Right ventricle myocardium superior (tissue), 1 donor: ENCODE measurements at regions not wholly inside any gene's neighbourhood (a gene's known extent, or its start where the extent isn't known, plus 50 kb on each side); places are given as distances from the start of the nearest gene placed in this dataset.

Experiments
- ATAC-seq: fragments of 200-7000 bp; cut with Tn5 transposase; one replicate; pipeline ENCODE4 v1.9.1; 2020; ENCODE audit warnings: mild to moderate bottlenecking; ENCODE audit not compliant: poor library complexity
- DNase-seq: peaks from one replicate; pipeline ENCODE4 v3.0.0-alpha.2; 2020
- intact Hi-C: fragments of 100-400 bp; cut with DNase I; formaldehyde crosslinking; loops from one replicate; pipeline ENCODE4 v1.11.2; 2022
- donor health status: DM: no; HTN: yes; CAD: no; lungs with severe emphysema.

DNA sequence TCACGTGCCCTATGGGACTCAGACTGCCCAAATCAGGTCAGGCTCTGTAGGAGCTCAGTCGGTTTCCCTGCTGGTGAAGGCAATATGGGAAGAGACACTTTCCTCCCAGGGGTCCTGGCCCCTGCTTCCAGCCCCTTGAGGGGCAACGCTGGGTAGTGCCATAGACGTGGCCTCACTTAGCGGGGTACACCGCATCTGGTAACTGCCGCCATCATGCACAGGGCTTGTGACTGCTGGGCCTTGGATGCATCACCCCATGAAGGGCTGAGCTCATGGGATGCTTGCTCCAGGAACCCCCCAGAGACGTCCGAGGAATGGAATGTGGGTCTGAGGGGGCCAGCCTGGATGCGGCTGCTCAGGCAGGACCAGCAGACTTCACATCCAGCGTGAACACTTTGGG, 127.3 kb upstream of the HDAC4 start:
- intact Hi-C loops, result no loop called here
- ATAC-seq, result no peak
- no peak for DNase-seq

DNA sequence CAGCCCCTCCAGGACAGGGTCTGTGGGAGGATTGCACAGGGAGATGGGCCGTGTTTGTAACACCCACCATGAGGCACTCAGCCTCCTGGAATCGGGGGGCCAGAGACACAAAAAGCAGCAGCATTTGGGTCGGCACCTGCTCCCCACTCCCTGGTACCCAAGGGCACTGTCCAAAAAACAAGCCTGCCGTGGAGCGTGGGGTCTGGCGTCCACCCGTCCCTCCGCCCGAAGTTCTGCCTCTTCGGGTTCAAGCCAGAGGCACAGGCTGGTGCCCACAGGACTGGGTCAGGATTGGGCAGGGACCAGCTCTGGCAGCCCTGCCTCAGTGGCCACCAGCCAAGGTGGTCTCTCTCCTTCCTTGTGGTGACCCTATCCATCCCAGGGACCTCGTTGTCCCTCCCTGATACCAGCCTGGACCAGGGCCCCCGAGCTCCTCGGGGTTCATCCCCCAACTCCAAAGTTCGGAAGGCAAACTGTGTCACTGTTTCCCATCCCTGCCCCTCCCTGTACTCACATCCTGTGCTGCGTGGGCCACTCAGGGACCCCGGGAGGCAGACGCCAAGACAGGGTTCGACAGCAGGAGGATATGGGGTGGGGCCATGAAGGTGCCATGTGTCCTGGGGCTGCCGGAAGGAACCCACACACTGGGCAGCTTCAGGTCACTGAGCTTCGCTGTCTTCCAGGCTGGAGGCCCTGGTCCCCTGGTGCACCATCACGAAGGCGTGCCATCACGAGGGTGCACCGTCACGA, 126.0 kb upstream of the HDAC4 start:
- intact Hi-C loops, result no loop called here
- ATAC-seq (no peak), DNase-seq (no peak)

DNA sequence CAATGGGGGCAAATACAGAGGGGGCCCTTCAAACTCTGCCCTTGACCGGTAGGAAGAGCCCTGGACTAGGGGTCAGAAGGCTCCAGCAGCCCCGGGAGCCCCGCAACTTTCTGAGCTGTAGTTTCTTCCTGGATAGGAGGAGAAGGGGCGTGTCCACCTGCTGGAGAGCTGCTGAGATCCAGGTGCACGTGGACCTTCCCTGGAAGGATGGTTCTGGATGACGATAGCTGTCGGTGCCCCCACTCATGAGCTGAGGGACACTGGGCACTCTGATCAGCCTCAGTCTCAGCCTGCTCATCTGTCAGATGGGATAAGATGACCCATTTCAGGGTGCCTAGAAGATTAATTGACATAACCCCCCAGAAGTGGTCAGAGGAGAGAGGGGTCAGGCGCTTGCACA, 125.2 kb upstream of the HDAC4 start:
- intact Hi-C loops, result no loop called here
- DNase-seq (no peak), ATAC-seq (no peak)

DNA sequence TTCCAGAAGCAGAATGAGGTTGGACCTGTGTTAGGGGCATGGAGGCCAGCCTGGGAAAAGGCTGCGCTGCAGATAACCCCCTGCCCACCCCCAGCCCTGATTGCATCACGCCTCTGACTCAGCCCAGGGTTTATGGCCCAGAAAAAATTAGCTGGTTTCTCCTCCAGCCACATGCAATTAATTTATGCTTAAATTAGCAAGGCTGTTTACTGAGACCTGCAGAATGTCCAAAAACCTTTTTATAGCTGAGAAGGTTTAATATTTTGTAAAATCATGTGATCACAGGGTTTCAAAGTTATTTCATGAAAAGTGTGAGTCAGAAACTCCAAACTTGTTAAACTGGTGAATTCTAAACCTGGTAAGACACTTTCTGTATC, 123.1 kb upstream of the HDAC4 start:
- ATAC-seq, result no peak
- DNase-seq, result peak; percentile 37
- intact Hi-C loops, result no loop called here

DNA sequence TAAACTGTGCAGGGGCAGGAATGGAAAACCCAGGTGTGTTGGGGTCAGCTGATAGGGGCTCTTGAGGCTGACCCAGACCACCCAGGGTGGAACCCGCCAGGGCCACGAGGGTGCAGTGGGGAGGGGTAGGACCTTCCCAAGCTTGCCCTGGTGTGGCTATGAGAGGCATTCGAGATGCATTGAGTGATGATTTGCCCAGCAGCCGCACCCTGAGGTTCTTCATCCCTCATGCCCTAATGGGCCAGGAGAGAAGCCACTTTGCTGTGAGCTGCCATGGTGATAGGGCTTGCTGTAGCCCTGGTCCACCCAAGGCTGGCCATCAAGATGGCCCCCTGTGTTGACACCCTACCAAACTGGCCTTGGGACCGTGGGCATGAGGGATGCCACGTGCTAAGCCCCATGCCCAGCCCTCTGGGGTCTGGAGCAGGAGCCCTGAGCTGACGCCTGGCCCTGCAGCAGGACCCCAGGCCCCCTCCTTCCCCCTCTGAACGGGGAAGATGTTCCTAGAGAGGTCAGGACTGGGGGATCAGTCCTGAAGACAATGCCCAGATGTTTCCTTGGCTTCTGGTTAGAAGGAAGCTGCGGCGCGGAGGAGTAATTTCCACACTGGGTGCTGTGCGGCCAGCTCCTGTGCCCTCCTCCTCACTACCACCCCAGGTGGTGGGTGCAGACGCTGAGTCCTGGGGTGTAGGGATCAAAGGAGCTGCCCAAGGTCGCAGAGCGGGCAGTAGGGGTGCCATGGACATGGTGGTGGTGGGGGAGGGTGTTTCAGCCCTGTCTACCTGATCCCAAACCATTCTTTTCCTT, 122.5 kb upstream of the HDAC4 start:
- ATAC-seq (no peak), DNase-seq (peak; percentile 17)
- intact Hi-C loops, result no loop called here

DNA sequence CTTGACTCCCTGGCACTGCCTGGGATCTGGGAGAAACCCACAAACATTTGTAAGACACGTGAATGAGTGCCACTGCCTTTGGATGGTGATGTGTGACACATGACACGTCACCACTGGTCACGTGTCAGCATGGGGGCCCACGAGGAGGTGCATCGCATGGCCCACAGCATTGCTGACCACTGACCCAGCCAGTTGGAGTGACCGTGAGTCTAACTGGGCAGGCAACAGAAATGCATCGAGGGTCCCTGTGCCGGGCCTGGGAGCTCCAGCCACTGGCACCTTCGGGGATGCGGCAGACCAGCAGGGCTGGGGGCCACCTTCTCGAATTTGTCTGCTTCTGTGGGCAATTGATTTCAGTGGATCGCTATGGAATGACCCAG, 121.9 kb upstream of the HDAC4 start:
- ATAC-seq (no peak), DNase-seq (no peak)
- intact Hi-C loops, result no loop called here

DNA sequence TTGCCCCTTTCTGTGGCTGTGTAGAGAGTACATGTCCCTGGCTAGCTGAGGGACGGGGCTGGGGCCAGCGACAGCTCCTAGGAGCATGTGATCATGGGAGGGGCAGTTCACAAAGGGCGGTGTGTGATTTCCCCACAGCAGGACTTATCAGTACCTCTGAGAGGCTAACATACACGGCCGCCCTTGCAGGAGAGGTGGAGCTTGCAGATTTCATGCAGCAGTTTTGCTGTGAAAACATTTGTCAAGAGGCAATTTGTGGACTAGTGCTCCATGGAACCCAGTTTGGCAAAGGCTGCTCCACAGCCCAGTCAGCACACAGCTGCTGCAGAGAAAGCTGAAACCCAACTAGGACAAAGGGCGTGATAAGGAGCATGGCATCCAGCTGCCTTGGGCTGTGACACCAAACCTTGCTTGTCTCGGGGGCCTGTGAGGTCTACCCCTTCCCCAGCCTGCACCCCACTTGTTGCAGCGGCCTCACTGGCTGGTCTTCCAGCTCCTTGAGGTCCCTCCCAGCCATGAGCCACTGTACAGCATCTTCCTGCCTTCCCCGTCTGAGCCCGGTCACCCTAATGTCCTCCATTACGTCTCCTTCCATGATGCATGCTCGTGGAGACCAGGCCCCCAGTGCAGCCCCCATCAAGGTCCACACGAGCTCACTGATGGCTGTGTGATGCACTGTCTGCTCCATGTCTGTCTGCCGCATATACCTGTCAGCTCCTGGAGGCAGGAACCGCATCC, 121.4 kb upstream of the HDAC4 start:
- ATAC-seq, result peak; percentile 82
- intact Hi-C loops, result no loop called here
- DNase-seq, result peak; percentile 66

DNA sequence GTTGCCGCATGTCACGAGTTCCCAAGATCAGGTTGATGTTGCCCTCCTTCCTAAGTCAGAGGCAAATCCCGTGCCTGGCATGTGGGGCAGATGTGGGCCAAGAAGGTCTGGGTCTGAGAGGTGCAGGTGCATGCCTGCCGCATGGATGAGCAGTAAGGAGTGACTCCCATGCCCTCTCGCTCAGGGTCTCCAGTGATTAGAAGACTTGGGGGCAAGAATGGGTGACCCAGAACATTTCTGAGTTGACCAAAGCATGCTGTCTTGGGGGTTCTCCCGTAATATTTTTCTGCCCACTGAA, 120.6 kb upstream of the HDAC4 start:
- ATAC-seq, result no peak
- DNase-seq, result no peak
- intact Hi-C loops, result no loop called here

DNA sequence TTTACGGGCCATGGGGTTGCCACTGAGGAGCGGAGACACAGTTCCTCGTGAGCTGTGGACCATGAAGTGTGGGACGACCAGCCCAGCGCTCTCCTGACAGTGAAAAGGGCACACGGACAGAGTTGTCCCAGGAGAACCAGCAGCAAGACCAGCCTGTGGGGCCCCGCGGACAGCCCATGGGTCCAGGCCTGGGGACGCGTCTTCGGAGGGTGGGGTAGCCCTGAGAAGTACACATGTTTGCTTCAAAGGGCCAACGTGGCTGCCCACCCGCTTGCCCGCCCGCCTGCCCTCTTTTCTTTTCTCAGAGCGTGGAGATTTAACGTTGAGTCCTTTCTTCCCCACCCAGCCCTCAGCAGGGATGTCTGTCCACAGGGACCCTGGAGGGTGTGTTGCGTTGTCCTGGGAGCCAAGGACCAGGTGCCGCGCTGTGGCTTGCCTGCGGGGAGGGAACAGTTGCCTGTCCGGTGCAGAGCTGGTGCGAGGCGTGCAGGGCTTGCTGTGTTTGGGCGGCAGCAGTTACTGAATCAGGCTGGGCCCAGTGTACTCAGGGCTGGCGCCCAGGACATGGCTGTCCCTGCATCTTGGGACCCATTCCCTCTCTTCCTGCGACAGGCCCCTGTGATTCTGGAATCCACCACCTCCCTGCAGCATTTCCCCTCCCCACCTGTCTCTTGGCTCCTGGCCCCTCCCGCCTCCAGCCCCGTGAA, 120.1 kb upstream of the HDAC4 start:
- intact Hi-C loops, result no loop called here
- no peak for ATAC-seq

DNA sequence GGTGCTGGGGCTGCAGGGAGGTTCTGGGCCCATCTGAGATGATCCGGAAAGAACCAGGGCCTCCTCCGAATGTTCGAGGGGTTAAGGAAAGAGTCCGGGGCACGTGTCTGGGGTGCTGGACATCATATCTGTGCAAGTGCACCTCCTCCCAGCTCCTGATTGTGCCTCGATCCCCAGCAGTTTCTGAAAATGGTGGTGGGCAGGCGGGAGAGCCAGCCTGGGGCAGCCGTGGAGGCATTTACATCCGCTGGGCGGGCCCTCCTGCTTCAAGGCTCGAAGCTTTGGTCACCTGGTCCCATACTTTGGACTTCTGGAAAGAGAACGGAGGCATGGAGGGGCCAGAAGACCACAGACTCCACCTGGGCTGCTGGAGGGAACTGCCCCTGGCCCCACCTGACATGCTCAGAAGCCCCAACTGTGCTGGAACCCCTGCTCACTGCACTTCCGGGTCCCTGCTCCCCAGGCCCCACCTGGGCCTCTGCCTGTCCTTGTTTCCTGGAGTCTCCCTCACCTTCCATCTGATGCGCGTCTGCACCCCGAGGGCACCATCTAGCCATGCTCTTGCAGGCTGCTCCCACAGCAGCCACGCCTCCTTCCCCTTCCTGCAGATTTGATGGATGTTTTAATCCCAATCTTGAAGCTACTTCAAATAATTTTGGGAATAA, 119.2 kb upstream of the HDAC4 start:
- peak; percentile 36 for DNase-seq
- ATAC-seq, result no peak
- intact Hi-C loops, result no loop called here

More for the DNA sequence above, 120.1 kb upstream of the HDAC4 start:
- peak; percentile 34 for DNase-seq

DNA sequence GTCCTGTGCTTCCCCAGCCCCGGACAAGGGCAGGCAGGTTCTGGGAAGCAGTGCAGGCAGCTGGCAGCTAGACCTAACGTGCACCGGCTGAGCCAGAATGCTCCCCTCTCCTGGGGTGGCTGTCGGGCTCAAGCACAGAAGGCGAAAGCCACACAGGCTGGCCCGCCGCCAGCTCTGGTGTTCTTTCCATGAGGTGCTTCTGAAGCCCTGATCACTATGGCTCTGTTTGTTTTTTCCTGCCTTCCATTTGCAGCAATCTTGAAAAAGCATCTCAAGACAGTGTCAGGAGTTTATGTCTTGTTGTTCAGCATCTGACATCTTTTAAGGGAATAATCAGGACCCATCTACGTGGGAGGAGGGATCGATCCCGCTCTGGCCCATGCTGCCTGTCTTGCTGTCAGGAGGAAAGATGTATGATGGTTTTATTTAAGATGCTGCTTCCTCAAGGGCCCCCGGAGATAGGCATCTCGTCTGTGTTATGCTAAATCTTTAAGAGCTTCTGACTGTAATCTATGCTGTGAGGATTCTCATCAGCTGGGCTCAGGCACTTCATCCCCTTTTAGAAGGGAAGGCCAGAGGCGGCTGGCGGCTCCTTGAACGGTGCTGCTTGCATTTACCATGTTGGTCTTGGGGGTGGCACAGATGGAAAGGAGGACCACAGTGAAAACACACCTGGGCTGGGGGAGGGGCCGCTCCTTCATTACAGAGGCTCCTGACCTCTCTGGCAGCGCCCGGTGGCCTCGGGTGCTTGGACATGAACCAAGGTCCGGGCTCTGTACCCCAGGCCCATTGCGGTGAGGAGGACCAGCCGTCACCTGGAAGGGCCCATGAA, 118.5 kb upstream of the HDAC4 start:
- intact Hi-C loops, result no loop called here
- DNase-seq (peak; percentile 68), ATAC-seq (peak; percentile 49)

DNA sequence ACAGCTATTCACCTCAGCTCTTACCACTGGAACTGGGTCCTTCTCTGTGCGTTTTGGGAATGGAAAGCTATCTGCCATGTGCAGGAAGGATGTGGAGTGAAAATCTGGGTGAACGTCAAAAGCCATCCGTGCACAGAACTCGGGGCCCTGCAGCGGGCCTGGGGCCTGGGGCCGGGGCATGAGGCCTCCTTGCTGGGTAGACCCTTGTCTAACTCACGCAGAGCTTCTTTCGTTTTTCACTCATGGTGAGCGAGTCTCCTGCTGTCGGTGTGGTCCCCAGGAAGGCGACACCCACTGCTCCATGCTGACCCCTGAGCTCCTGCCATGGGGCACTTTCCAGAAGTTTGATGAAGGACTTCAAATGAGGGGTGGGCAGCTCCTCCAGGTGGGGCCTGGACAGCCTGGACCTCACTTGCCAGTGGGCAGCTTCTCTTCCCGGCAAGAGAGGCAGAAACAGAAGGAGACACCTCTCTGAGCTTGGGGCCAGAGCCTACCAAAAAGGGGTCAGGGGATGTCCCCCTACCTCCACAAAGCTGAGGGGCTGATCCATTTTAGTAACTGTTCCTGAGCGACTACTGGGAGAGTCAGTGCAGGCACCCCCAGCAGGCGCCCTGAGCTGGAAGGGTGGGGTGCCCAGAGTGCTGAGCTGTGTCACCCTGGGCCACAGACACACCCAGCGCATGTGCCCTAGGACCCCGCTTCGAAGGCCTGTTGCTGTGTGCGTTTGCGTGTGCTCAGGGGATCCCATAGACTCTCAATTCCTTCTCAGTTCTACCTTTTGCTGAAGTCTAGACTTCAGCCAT, 117.7 kb upstream of the HDAC4 start:
- DNase-seq (no peak), ATAC-seq (no peak)
- intact Hi-C loops, result no loop called here

DNA sequence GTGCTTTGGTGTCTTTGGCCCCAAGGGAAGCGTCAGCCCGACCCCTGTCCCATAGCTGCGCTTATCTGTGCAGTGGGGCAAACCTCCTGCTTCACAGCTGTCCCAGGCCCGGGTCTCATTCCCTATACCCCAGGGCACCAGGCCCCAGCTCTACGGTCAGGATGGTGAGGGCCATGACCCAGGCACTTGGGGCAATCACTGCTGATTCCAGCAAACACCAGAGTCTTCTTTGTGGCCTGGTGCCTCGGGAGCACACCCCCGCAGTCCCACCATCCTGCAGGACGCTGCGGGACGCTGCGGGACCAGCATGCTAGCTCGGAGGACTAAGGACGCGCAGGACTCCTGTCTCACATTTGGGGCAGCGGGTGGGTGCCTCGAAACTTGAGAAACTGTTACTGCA, 116.9 kb upstream of the HDAC4 start:
- intact Hi-C loops, result no loop called here
- DNase-seq (no peak), ATAC-seq (no peak)

DNA sequence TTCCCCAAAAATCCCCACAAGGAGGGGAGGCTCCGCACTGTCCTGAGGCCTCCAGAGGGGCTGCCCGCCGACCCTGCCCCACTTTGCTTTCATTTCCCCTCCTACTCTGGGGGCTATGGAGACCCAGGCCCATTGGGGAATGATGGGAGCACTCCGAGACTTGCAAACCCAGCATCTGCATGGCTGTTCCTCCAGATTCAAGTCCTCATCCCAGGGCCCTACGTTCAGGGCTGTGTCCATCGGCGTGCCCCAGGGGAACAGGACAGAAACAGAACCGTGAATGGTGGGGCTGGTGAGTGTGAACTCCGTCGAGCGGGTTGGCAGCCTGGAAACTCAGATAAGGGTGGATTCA, 116.1 kb upstream of the HDAC4 start:
- intact Hi-C loops, result no loop called here
- no peak for DNase-seq
- ATAC-seq, result no peak

DNA sequence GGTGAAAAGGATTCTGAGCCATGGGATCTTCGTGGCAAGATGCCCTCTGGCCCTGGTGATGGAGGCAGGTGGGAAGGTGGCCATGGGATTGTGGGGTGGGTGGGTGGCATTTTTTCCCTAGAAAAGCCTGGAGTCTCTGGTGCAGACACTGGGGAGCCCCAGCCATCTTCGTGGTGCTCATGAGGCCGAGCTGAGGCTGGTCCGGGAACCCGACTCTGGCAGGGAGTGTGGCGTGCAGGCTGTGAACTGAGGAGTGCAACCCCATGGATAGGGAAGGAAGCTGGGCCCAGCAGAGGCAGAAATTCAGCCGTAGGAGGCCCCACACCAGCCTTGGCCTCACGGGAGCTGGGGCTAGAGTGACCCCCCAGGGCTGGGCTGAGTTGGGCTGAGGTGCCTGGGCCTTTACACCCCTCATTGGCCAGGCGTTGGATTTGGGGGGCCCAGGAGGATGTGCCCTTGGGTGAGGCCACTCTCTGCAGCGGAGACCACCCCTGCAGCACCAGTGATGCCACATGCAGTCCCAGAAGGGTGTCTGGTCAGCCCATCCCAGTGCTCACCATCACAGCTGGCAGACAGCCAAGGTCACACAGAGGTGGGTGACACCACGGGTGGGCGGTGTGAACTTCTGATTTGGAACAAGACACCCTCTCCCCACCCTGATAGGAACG, 115.6 kb upstream of the HDAC4 start:
- DNase-seq (no peak), ATAC-seq (no peak)
- intact Hi-C loops, result no loop called here

DNA sequence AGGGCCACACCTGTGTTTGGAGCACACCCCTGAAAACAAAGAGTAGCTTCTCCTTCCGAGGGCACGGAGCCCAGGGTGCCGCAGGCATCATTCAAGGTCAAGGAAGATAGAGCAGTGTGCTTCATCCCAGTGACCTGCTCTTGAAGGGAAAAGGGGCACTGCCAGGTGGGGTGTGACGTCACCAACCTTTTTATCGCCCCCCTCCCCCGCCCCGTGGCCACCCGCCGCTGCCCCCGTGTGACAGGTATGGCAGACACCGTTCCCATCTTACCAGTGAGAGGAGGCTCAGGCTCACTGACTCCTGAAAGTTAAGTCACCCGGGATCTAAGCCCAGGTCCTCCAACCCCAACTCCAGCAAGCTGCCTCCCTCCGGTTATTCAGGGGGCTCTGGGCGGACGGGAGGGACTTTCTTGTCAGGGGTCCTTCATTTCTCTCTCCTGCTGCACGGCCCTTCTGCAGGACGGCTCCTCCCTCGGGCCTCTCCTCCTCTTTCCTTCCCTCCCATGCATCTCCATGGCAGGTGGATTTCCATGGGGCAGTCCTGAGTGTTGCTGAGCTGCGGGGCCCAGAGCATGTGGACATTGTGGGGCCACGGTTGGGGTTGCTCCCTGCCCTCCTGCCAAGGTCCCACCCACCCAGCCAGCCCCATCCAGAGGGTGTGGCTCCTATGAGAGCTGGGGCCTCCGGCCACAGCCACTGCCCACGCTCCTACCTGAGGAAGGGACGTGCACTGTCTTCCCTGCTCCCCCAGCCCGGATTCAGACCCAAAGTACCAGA, 114.1 kb upstream of the HDAC4 start:
- intact Hi-C loops, result no loop called here
- ATAC-seq (no peak), DNase-seq (no peak)
